CD4-positive, CD25-positive, alpha-beta regulatory T cell (primary cell): ENCODE measurements at regions not wholly inside any gene's neighbourhood (a gene's known extent, or its start where the extent isn't known, plus 50 kb on each side); places are given as distances from the start of the nearest gene placed in this dataset.

Experiments used
- ATAC-seq, 2 donors: fragments of 150-1000 bp; cut with Tn5 transposase; one replicate each; pipeline ENCODE4 v1.10.0; 2021; ENCODE audit warnings: low read depth in 2 of 2, moderate number of reproducible peaks in 2 of 2, moderate library complexity in 1 of 2
- DNase-seq, 3 donors: peaks; one replicate each; pipeline versions ENCODE4 v3.0.0 to v3.0.0-alpha.2; 2012 to 2022; ENCODE audit warnings: mixed read lengths in 1 of 3
- H3K27ac ChIP-seq: one replicate; pipeline ENCODE4 v1.7.0; 2013; ENCODE audit warnings: mild to moderate bottlenecking, low read length; ENCODE audit not compliant: insufficient read depth, poor library complexity, severe bottlenecking
- H3K27me3 ChIP-seq: one replicate; pipeline ENCODE4 v1.7.0; 2013; ENCODE audit warnings: low read length; ENCODE audit not compliant: control insufficient read depth, insufficient read depth
- H3K36me3 ChIP-seq: one replicate; pipeline ENCODE4 v1.7.0; 2013; ENCODE audit warnings: mild to moderate bottlenecking, low read length, moderate library complexity; ENCODE audit not compliant: control insufficient read depth, insufficient read depth
- H3K4me1 ChIP-seq: 2 replicates; pipeline ENCODE4 v1.7.0; 2013; ENCODE audit warnings: mild to moderate bottlenecking, low read length; ENCODE audit not compliant: insufficient read depth, control insufficient read depth, poor library complexity, severe bottlenecking
- H3K4me3 ChIP-seq: one replicate; pipeline ENCODE4 v1.7.0; 2013; ENCODE audit warnings: low read depth, mild to moderate bottlenecking, low read length, moderate library complexity
- H3K9me3 ChIP-seq, 2 experiments: 1 replicate in 1 of 2; 2 replicates in 1 of 2; pipeline ENCODE4 v1.7.0; 2013; ENCODE audit warnings: low read length in 2 of 2, mild to moderate bottlenecking in 1 of 2, moderate library complexity in 1 of 2; ENCODE audit not compliant: control insufficient read depth in 2 of 2
- H3K27ac Mint-ChIP-seq, 3 donors: one replicate each; pipeline ENCODE4 v1.8.0; 2020 to 2022; ENCODE audit warnings: mild to moderate bottlenecking in 3 of 3, mixed read lengths in 3 of 3, moderate library complexity in 2 of 3
- H3K27me3 Mint-ChIP-seq: one replicate; pipeline ENCODE4 v1.8.0; 2022; ENCODE audit warnings: mild to moderate bottlenecking, mixed read lengths
- H3K36me3 Mint-ChIP-seq: one replicate; pipeline ENCODE4 v1.8.0; 2020; ENCODE audit warnings: mixed read lengths
- H3K4me1 Mint-ChIP-seq, 4 donors: one replicate each; pipeline ENCODE4 v1.8.0; 2020 to 2022; ENCODE audit warnings: mixed read lengths in 4 of 4, mild to moderate bottlenecking in 1 of 4
- H3K4me3 Mint-ChIP-seq, 4 donors: one replicate each; pipeline ENCODE4 v1.8.0; 2020 to 2022; ENCODE audit warnings: mild to moderate bottlenecking in 4 of 4, mixed read lengths in 4 of 4, moderate library complexity in 3 of 4
- H3K9me3 Mint-ChIP-seq, 7 donors: one replicate each; pipeline ENCODE4 v1.8.0; 2020 to 2022; ENCODE audit warnings: mixed read lengths in 7 of 7, mild to moderate bottlenecking in 3 of 7, moderate library complexity in 2 of 7

GRCh38 chr3:194072691-194073279 lies 63.2 kb upstream of the HES1 start:
- Histone ChIP-seq H3K27me3 (peaks cover 4% of the 10 kb centered on the region), H3K9me3 (no peaks in the 10 kb centered on the region), H3K36me3 (no peaks in the 10 kb centered on the region), H3K27ac (no peak overlapping the region), H3K4me3 (no peak overlapping the region), H3K4me1 (peaks cover 10% of the 10 kb centered on the region)
- Mint-ChIP-seq H3K4me1 (peaks cover 0 to 10% (median 1%) of the 10 kb centered on the region in 4 donors), H3K27me3 (peaks cover 53% of the 10 kb centered on the region), H3K36me3 (no peaks in the 10 kb centered on the region), H3K9me3 (peaks cover 0 to 5% (median 2%) of the 10 kb centered on the region in 7 donors), H3K27ac (no peak overlapping the region), H3K4me3 (peak overlapping the region in 3 of 4 donors; percentile 29 to 50 (median 45))
- ATAC-seq (no peak), DNase-seq (no peak)

- no peak overlapping the region for H3K4me3 ChIP-seq
- ATAC-seq: no peak
- peaks cover 57% of the 10 kb centered on the region for H3K27me3 Mint-ChIP-seq
- peaks cover 0 to 10% (median 1%) of the 10 kb centered on the region in 4 donors for H3K4me1 Mint-ChIP-seq
- H3K4me3 Mint-ChIP-seq: no peak overlapping the region
- DNase-seq: no peak
- H3K27ac ChIP-seq: no peak overlapping the region
- no peaks in the 10 kb centered on the region for H3K36me3 ChIP-seq
- peaks cover 0 to 5% (median 0%) of the 10 kb centered on the region in 7 donors for H3K9me3 Mint-ChIP-seq
- H3K36me3 Mint-ChIP-seq: no peaks in the 10 kb centered on the region
- H3K4me1 ChIP-seq: peaks cover 10% of the 10 kb centered on the region
- peaks cover 5% of the 10 kb centered on the region for H3K27me3 ChIP-seq
- H3K27ac Mint-ChIP-seq: no peak overlapping the region
- H3K9me3 ChIP-seq: no peaks in the 10 kb centered on the region
Measured at GRCh38 chr3:194073926-194074325, 62.0 kb upstream of the HES1 start.

GRCh38 chr3:194075088-194075615 lies 60.8 kb upstream of the HES1 start:
- no peak overlapping the region for H3K27ac ChIP-seq
- Mint-ChIP-seq H3K27me3 (peaks cover 67% of the 10 kb centered on the region), H3K9me3 (peaks cover 0 to 5% (median 0%) of the 10 kb centered on the region in 7 donors), H3K27ac (no peak overlapping the region), H3K36me3 (no peaks in the 10 kb centered on the region), H3K4me1 (peaks cover 0 to 6% (median 1%) of the 10 kb centered on the region in 4 donors), H3K4me3 (no peak overlapping the region)
- ATAC-seq: no peak
- no peaks in the 10 kb centered on the region for H3K36me3 ChIP-seq
- no peaks in the 10 kb centered on the region for H3K9me3 ChIP-seq
- H3K4me3 ChIP-seq: no peak overlapping the region
- peaks cover 10% of the 10 kb centered on the region for H3K4me1 ChIP-seq
- peaks cover 5% of the 10 kb centered on the region for H3K27me3 ChIP-seq
- no peak for DNase-seq

GRCh38 chr3:194075802-194076460 lies 60.0 kb upstream of the HES1 start:
- Histone ChIP-seq H3K27ac (no peak overlapping the region), H3K9me3 (no peaks in the 10 kb centered on the region), H3K4me3 (no peak overlapping the region), H3K27me3 (peaks cover 5% of the 10 kb centered on the region), H3K4me1 (peaks cover 6% of the 10 kb centered on the region), H3K36me3 (no peaks in the 10 kb centered on the region)
- no peaks in the 10 kb centered on the region for H3K36me3 Mint-ChIP-seq
- no peak overlapping the region for H3K27ac Mint-ChIP-seq
- no peak overlapping the region for H3K4me3 Mint-ChIP-seq
- peaks cover 67% of the 10 kb centered on the region for H3K27me3 Mint-ChIP-seq
- DNase-seq (no peak), ATAC-seq (no peak)
- H3K4me1 Mint-ChIP-seq: peaks cover 0 to 6% (median 1%) of the 10 kb centered on the region in 4 donors
- peaks cover 0 to 5% (median 0%) of the 10 kb centered on the region in 7 donors for H3K9me3 Mint-ChIP-seq

DNA sequence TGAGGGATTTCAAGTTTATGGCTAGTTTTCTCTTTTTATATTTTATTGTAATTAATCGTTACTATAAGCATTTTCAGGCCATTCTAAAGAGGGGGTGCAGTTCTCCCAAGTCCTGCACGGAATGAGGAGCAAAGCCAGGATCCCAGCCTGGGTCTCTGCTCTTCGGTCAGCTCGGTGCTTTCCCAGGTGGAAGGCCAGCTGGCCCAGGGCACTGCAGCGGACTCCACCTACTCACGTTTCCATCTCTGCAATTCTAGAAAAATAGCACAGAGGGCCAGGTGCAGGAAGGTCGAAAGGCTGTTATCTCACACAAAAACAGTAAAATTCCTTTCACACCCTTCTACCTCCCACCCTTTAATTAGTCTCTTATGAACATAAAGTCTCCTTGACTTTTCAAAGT lies 59.5 kb upstream of the HES1 start:
- H3K27me3 ChIP-seq: peaks cover 5% of the 10 kb centered on the region
- Mint-ChIP-seq H3K4me3 (no peak overlapping the region), H3K27me3 (peaks cover 66% of the 10 kb centered on the region), H3K36me3 (no peaks in the 10 kb centered on the region), H3K4me1 (peaks cover 0 to 5% (median 1%) of the 10 kb centered on the region in 4 donors), H3K27ac (no peak overlapping the region), H3K9me3 (peaks cover 0 to 5% (median 0%) of the 10 kb centered on the region in 7 donors)
- H3K27ac ChIP-seq: no peak overlapping the region
- DNase-seq: no peak
- no peak for ATAC-seq
- no peaks in the 10 kb centered on the region for H3K9me3 ChIP-seq
- no peak overlapping the region for H3K4me3 ChIP-seq
- H3K4me1 ChIP-seq: peaks cover 2% of the 10 kb centered on the region
- H3K36me3 ChIP-seq: no peaks in the 10 kb centered on the region

GRCh38 chr3:194077602-194078001 lies 58.3 kb upstream of the HES1 start:
- Mint-ChIP-seq H3K4me1 (peaks cover 0 to 3% (median 0%) of the 10 kb centered on the region in 4 donors), H3K36me3 (no peaks in the 10 kb centered on the region), H3K4me3 (no peak overlapping the region), H3K27ac (peak overlapping the region in 1 of 3 donors; percentile 18), H3K9me3 (peaks cover 0 to 2% (median 0%) of the 10 kb centered on the region in 7 donors), H3K27me3 (peaks cover 56% of the 10 kb centered on the region)
- no peak overlapping the region for H3K4me3 ChIP-seq
- no peaks in the 10 kb centered on the region for H3K4me1 ChIP-seq
- DNase-seq (no peak), ATAC-seq (no peak)
- H3K27ac ChIP-seq: no peak overlapping the region
- H3K36me3 ChIP-seq: no peaks in the 10 kb centered on the region
- peaks cover 4% of the 10 kb centered on the region for H3K27me3 ChIP-seq
- H3K9me3 ChIP-seq: no peaks in the 10 kb centered on the region

DNA sequence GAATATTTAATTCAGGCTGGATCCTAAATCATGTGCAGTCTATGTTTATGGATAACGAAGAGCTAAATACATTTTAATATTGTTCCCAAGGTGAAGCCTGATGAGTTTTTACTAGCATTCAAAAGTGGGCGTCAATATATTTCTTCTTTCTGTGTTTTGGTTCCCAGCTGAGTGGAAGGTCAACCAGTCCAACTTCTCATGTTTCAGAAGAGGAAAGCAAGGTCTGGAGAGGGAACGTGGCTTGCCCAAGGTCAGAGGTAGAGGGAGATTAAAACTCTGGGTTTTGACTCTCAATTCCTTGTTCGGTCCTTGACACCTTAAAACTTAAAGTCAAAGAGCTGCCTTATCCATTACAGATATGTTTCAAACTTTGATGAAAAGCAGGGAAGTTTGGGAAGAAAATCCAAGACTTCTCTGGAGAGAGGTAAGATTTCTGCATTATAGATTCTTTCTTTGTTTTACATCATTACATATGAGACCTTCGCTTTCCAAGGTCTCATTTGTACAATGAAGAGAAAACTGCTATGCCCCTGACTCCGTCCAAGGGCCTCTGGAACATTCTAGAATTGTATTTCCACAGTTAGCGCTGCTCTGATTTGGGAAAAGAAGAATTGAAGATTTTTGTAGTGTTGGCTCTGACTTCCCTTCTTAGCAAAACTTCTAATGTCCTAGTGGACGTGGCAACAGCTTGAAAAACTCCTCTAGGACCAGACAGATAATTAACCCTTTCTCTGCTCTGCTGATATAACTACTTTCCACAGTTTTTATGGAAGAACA lies 57.7 kb upstream of the HES1 start:
- Histone ChIP-seq H3K9me3 (no peaks in the 10 kb centered on the region), H3K27me3 (peaks cover 2% of the 10 kb centered on the region), H3K4me1 (no peaks in the 10 kb centered on the region), H3K27ac (no peak overlapping the region), H3K4me3 (no peak overlapping the region), H3K36me3 (no peaks in the 10 kb centered on the region)
- no peak for ATAC-seq
- DNase-seq: no peak
- Mint-ChIP-seq H3K36me3 (no peaks in the 10 kb centered on the region), H3K4me3 (no peak overlapping the region), H3K4me1 (no peaks in the 10 kb centered on the region), H3K27ac (no peak overlapping the region), H3K9me3 (peaks cover 0 to 2% (median 0%) of the 10 kb centered on the region in 7 donors), H3K27me3 (peaks cover 51% of the 10 kb centered on the region)
